ENCODE measurements at regions not wholly inside any gene's neighbourhood (a gene's known extent, or its start where the extent isn't known, plus 50 kb on each side); places are given as distances from the start of the nearest gene placed in this dataset.

- 50 to 60% (median 55%) methylated on average over 4 of the region's 4 CpGs for WGBS, 4 donors
- ATAC-seq (peak in 3 of 4 donors; percentile 55 to 61 (median 60)), DNase-seq (no peak)
Measured at GRCh38 chr2:179344280-179344964, 79.8 kb upstream of the SESTD1 start.

GRCh38 chr2:179343945-179344279 is 79.3 kb upstream of the SESTD1 start:
- Histone ChIP-seq H3K4me3 (no peak overlapping the region), H3K27me3 (no peaks in the 10 kb centered on the region), H3K4me1 (peaks cover 0 to 14% (median 2%) of the 10 kb centered on the region in 12 donors), H3K9me3 (no peaks in the 10 kb centered on the region), H3K27ac (peak overlapping the region in 3 of 12 donors; percentile 27 to 42 (median 32)), H3K36me3 (no peaks in the 10 kb centered on the region)
- DNase-seq (no peak), ATAC-seq (no peak)
- intact Hi-C loops (cut with DNase I), result loop anchor here in 7 of 10 donors (5.0 to 10.0 kb wide), 3 partner anchors 117 to 127 kb away; no protein-coding TSS in a partner anchor
- TF ChIP-seq POLR2A (IDR thresholded peaks at IDR 0.05) (no peak), CTCF (IDR thresholded peaks at IDR 0.05) (no peak)

More at GRCh38 chr2:179344280-179344964, 79.8 kb upstream of the SESTD1 start:
- H3K9me3 ChIP-seq, result no peaks in the 10 kb centered on the region
- H3K27ac ChIP-seq, result peak overlapping the region in 6 of 12 donors; percentile 16 to 62 (median 30)
- H3K27me3 ChIP-seq, result no peaks in the 10 kb centered on the region
- TF ChIP-seq CTCF (IDR thresholded peaks at IDR 0.05) (no peak), POLR2A (IDR thresholded peaks at IDR 0.05) (no peak)
- H3K36me3 ChIP-seq, result no peaks in the 10 kb centered on the region
- intact Hi-C loops (cut with DNase I), result loop anchor here in 7 of 10 donors (5.0 to 10.0 kb wide), 3 partner anchors 117 to 127 kb away; no protein-coding TSS in a partner anchor
- H3K4me3 ChIP-seq, result no peak overlapping the region
- H3K4me1 ChIP-seq, result peaks cover 0 to 16% (median 2%) of the 10 kb centered on the region in 12 donors

DNA sequence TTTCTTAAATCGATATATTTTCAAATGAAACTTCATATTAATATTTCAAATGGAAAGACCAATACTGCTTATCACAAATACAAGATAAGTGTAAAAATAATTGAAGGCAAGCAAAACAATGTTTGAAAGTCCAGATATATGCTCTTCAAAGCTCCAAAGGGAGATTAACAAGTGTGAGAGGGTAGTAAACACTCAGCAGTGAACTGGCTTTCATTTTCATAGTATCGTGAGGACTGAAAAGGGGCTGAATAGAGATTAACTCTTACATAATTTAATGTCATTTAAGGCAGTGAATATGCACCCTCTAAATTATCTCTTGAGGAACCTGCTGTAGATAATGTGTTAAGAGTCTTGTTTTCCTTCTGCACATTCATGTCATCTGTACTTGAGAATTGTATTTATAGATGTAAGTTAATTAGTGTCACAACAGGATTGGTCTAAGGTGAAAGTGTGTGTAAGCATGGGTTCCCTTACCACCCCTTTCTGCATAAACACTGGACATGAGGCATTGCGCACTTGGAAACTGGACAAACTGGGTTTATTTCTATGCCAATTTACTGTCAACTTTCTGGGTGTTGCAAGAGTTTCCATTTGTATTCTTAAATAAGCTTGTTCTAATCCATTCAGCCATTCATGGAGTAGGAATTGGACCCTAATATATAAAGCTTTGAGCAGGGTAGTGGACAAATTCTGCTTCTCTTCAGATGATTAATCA is 76.7 kb upstream of the SESTD1 start:
- H3K36me3 ChIP-seq, result no peaks in the 10 kb centered on the region
- H3K27ac ChIP-seq, result no peak overlapping the region
- intact Hi-C loops (cut with DNase I), result loop anchor here in 8 of 10 donors (2.0 to 10.0 kb wide), 4 partner anchors 114 to 124 kb away; no protein-coding TSS in a partner anchor
- 58 to 75% (median 72%) methylated on average over 3 of the region's 3 CpGs for WGBS, 4 donors
- H3K27me3 ChIP-seq, result no peaks in the 10 kb centered on the region
- TF ChIP-seq CTCF (IDR thresholded peaks at IDR 0.05) (no peak), POLR2A (IDR thresholded peaks at IDR 0.05) (no peak)
- peaks cover 0 to 23% (median 3%) of the 10 kb centered on the region in 12 donors for H3K4me1 ChIP-seq
- DNase-seq (no peak), ATAC-seq (no peak)
- H3K9me3 ChIP-seq, result no peaks in the 10 kb centered on the region
- H3K4me3 ChIP-seq, result no peak overlapping the region

DNA sequence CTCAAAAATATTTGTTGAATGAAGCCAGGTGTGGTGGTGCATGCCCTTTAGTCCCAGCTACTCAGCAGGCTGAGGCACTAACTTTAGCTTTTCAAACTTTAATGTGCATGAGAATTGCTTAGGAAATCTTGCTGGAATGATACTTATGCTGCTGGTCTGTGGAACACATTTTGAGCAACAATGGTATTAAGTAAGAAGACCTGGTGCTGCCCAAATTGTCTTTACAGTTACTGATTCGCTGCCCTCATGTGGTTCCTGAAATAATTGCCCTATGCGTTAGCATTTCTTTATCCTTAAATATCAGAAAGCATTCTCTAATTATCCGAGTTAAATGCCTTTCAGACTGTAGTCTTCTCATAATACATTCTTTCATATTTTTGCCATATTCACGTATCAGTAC is 76.0 kb upstream of the SESTD1 start:
- Histone ChIP-seq H3K4me3 (no peak overlapping the region), H3K27ac (no peak overlapping the region), H3K27me3 (no peaks in the 10 kb centered on the region), H3K36me3 (no peaks in the 10 kb centered on the region), H3K9me3 (no peaks in the 10 kb centered on the region), H3K4me1 (peaks cover 0 to 23% (median 3%) of the 10 kb centered on the region in 12 donors)
- WGBS, 4 donors, result 55 to 66% (median 60%) methylated on average over 4 of the region's 4 CpGs
- intact Hi-C loops (cut with DNase I), result loop anchor here in 9 of 10 donors (1.0 to 10.0 kb wide), 5 partner anchors 113 to 123 kb away; no protein-coding TSS in a partner anchor
- DNase-seq, result no peak
- TF ChIP-seq POLR2A (IDR thresholded peaks at IDR 0.05), result no peak
- TF ChIP-seq CTCF (IDR thresholded peaks at IDR 0.05), result peak in 7 of 12 donors; percentile 10 to 46 (median 34)
- peak in 1 of 4 donors; percentile 43 for ATAC-seq
